CD8-positive, alpha-beta memory T cell (primary cell): ENCODE measurements at regions not wholly inside any gene's neighbourhood (a gene's known extent, or its start where the extent isn't known, plus 50 kb on each side); places are given as distances from the start of the nearest gene placed in this dataset.

ENCODE experiments used
- CTCF ChIA-PET: fragments of 350-600 bp; sonication (Branson Sonifier 250); formaldehyde crosslinking; loops from one replicate; lab custom pipeline; 2021; ENCODE audit warnings: antibody characterized with exemption; lab: Charles Lee
- POLR2A ChIA-PET: fragments of 350-600 bp; sonication (Branson Sonifier 250); formaldehyde crosslinking; loops from one replicate; lab custom pipeline; 2021; ENCODE audit warnings: antibody characterized with exemption; lab: Charles Lee
- DNase-seq, 5 donors: peaks; one replicate each; pipeline versions ENCODE4 v3.0.0 to v3.0.0-alpha.2; 2020 to 2022; ENCODE audit warnings: mixed read lengths in 1 of 5
- H3K27ac ChIP-seq: one replicate; pipeline ENCODE4 v1.7.0; 2013; ENCODE audit warnings: low read depth, mild to moderate bottlenecking, low read length, moderate library complexity
- H3K27me3 ChIP-seq: 2 replicates; pipeline ENCODE4 v1.7.0; 2013; ENCODE audit warnings: low read length, mild to moderate bottlenecking; ENCODE audit not compliant: insufficient read depth, poor library complexity, severe bottlenecking
- H3K36me3 ChIP-seq: 2 replicates; pipeline ENCODE4 v1.7.0; 2013; ENCODE audit warnings: mild to moderate bottlenecking, low read length, moderate library complexity; ENCODE audit not compliant: insufficient read depth
- H3K4me1 ChIP-seq: 2 replicates; pipeline ENCODE4 v1.7.0; 2013; ENCODE audit warnings: mild to moderate bottlenecking, low read length, moderate library complexity; ENCODE audit not compliant: insufficient read depth
- H3K4me3 ChIP-seq: 2 replicates; pipeline ENCODE4 v1.7.0; 2013; ENCODE audit warnings: mild to moderate bottlenecking, low read length
- H3K9me3 ChIP-seq: 2 replicates; pipeline ENCODE4 v1.7.0; 2013; ENCODE audit warnings: mild to moderate bottlenecking, low read length
- H3K27ac Mint-ChIP-seq, 8 donors: one replicate each; pipeline ENCODE4 v1.8.0; 2020 to 2021; ENCODE audit warnings: mixed read lengths in 8 of 8, mild to moderate bottlenecking in 6 of 8, inconsistent platforms in 3 of 8, moderate library complexity in 3 of 8
- H3K27me3 Mint-ChIP-seq, 2 donors: one replicate each; pipeline ENCODE4 v1.8.0; 2020 to 2021; ENCODE audit warnings: mixed read lengths in 2 of 2, mild to moderate bottlenecking in 1 of 2, moderate library complexity in 1 of 2
- H3K36me3 Mint-ChIP-seq, 3 donors: one replicate each; pipeline ENCODE4 v1.8.0; 2020 to 2021; ENCODE audit warnings: mixed read lengths in 3 of 3, inconsistent platforms in 1 of 3, mild to moderate bottlenecking in 1 of 3
- H3K4me1 Mint-ChIP-seq, 3 donors: one replicate each; pipeline ENCODE4 v1.8.0; 2020 to 2021; ENCODE audit warnings: mixed read lengths in 3 of 3, inconsistent platforms in 1 of 3, mild to moderate bottlenecking in 1 of 3
- H3K4me3 Mint-ChIP-seq, 7 donors: one replicate each; pipeline ENCODE4 v1.8.0; 2020 to 2021; ENCODE audit warnings: mixed read lengths in 7 of 7, mild to moderate bottlenecking in 6 of 7, moderate library complexity in 4 of 7, inconsistent platforms in 2 of 7
- H3K9me3 Mint-ChIP-seq, 5 donors: one replicate each; pipeline ENCODE4 v1.8.0; 2020 to 2022; ENCODE audit warnings: mixed read lengths in 5 of 5, mild to moderate bottlenecking in 3 of 5, moderate library complexity in 2 of 5, inconsistent platforms in 1 of 5

- CTCF ChIA-PET, result no interaction called here
- Histone ChIP-seq H3K4me3 (no peak overlapping the region), H3K27ac (no peak overlapping the region), H3K9me3 (no peaks in the 10 kb centered on the region), H3K27me3 (no peaks in the 10 kb centered on the region), H3K36me3 (no peaks in the 10 kb centered on the region), H3K4me1 (no peaks in the 10 kb centered on the region)
- POLR2A ChIA-PET, result no interaction called here
- H3K36me3 Mint-ChIP-seq, result no peaks in the 10 kb centered on the region
- no peak for DNase-seq
- no peak overlapping the region for H3K27ac Mint-ChIP-seq
- H3K4me3 Mint-ChIP-seq, result peak overlapping the region in 3 of 7 donors; percentile 2 to 37 (median 4)
- no peaks in the 10 kb centered on the region for H3K9me3 Mint-ChIP-seq
- H3K27me3 Mint-ChIP-seq, result peaks cover 6% of the 10 kb centered on the region in 2 donors
- peaks cover 11 to 38% (median 26%) of the 10 kb centered on the region in 3 donors for H3K4me1 Mint-ChIP-seq
Measured at GRCh38 chr9:1875251-1875851, 139.8 kb upstream of the SMARCA2 start.

- POLR2A ChIA-PET, result no interaction called here
- CTCF ChIA-PET, result no interaction called here
- H3K4me1 ChIP-seq, result no peaks in the 10 kb centered on the region
- no peaks in the 10 kb centered on the region for H3K27me3 ChIP-seq
- H3K4me3 ChIP-seq, result no peak overlapping the region
- Mint-ChIP-seq H3K36me3 (no peaks in the 10 kb centered on the region), H3K27ac (no peak overlapping the region), H3K9me3 (no peaks in the 10 kb centered on the region), H3K27me3 (peaks cover 6% of the 10 kb centered on the region in 2 donors), H3K4me3 (peak overlapping the region in 2 of 7 donors; percentile 2 to 4), H3K4me1 (peaks cover 11 to 36% (median 24%) of the 10 kb centered on the region in 3 donors)
- H3K27ac ChIP-seq, result no peak overlapping the region
- no peak for DNase-seq
- no peaks in the 10 kb centered on the region for H3K36me3 ChIP-seq
- no peaks in the 10 kb centered on the region for H3K9me3 ChIP-seq
Measured at GRCh38 chr9:1875921-1876448, 139.2 kb upstream of the SMARCA2 start.

- no peak for DNase-seq
- ChIA-PET CTCF (no interaction called here), POLR2A (no interaction called here)
- H3K9me3 Mint-ChIP-seq, result no peaks in the 10 kb centered on the region
- H3K27ac Mint-ChIP-seq, result no peak overlapping the region
- peaks cover 6% of the 10 kb centered on the region in 2 donors for H3K27me3 Mint-ChIP-seq
- Histone ChIP-seq H3K27me3 (no peaks in the 10 kb centered on the region), H3K4me3 (no peak overlapping the region), H3K36me3 (no peaks in the 10 kb centered on the region), H3K9me3 (no peaks in the 10 kb centered on the region), H3K4me1 (no peaks in the 10 kb centered on the region), H3K27ac (no peak overlapping the region)
- H3K36me3 Mint-ChIP-seq, result no peaks in the 10 kb centered on the region
- no peak overlapping the region for H3K4me3 Mint-ChIP-seq
- H3K4me1 Mint-ChIP-seq, result peaks cover 10 to 29% (median 17%) of the 10 kb centered on the region in 3 donors
Measured at GRCh38 chr9:1876891-1877496, 138.2 kb upstream of the SMARCA2 start.

- H3K4me3 Mint-ChIP-seq, result no peak overlapping the region
- H3K27me3 Mint-ChIP-seq, result peaks cover 6% of the 10 kb centered on the region in 2 donors
- no peaks in the 10 kb centered on the region for H3K9me3 Mint-ChIP-seq
- DNase-seq, result no peak
- no peak overlapping the region for H3K4me3 ChIP-seq
- H3K9me3 ChIP-seq, result no peaks in the 10 kb centered on the region
- CTCF ChIA-PET, result no interaction called here
- H3K36me3 Mint-ChIP-seq, result no peaks in the 10 kb centered on the region
- peaks cover 10 to 22% (median 17%) of the 10 kb centered on the region in 3 donors for H3K4me1 Mint-ChIP-seq
- H3K36me3 ChIP-seq, result no peaks in the 10 kb centered on the region
- no peak overlapping the region for H3K27ac Mint-ChIP-seq
- H3K4me1 ChIP-seq, result no peaks in the 10 kb centered on the region
- H3K27me3 ChIP-seq, result no peaks in the 10 kb centered on the region
- POLR2A ChIA-PET, result no interaction called here
- no peak overlapping the region for H3K27ac ChIP-seq
Measured at GRCh38 chr9:1877951-1878350, 137.2 kb upstream of the SMARCA2 start.

GRCh38 chr9:1878811-1879210 lies 136.3 kb upstream of the SMARCA2 start:
- Histone ChIP-seq H3K9me3 (no peaks in the 10 kb centered on the region), H3K27me3 (no peaks in the 10 kb centered on the region), H3K36me3 (no peaks in the 10 kb centered on the region), H3K4me1 (no peaks in the 10 kb centered on the region), H3K27ac (no peak overlapping the region), H3K4me3 (no peak overlapping the region)
- no peak for DNase-seq
- Mint-ChIP-seq H3K36me3 (no peaks in the 10 kb centered on the region), H3K9me3 (no peaks in the 10 kb centered on the region), H3K27ac (no peak overlapping the region), H3K27me3 (peaks cover 6% of the 10 kb centered on the region in 2 donors), H3K4me3 (no peak overlapping the region), H3K4me1 (peaks cover 10 to 22% (median 17%) of the 10 kb centered on the region in 3 donors)
- CTCF ChIA-PET, result no interaction called here
- POLR2A ChIA-PET, result no interaction called here

GRCh38 chr9:1879501-1879900 lies 135.6 kb upstream of the SMARCA2 start:
- H3K36me3 ChIP-seq, result no peaks in the 10 kb centered on the region
- peaks cover 5 to 6% of the 10 kb centered on the region in 2 donors for H3K27me3 Mint-ChIP-seq
- H3K4me3 Mint-ChIP-seq, result no peak overlapping the region
- no peaks in the 10 kb centered on the region for H3K9me3 Mint-ChIP-seq
- no peak overlapping the region for H3K27ac Mint-ChIP-seq
- no peaks in the 10 kb centered on the region for H3K27me3 ChIP-seq
- H3K4me1 Mint-ChIP-seq, result peaks cover 10 to 22% (median 17%) of the 10 kb centered on the region in 3 donors
- H3K4me3 ChIP-seq, result no peak overlapping the region
- ChIA-PET POLR2A (no interaction called here), CTCF (no interaction called here)
- no peak for DNase-seq
- no peaks in the 10 kb centered on the region for H3K36me3 Mint-ChIP-seq
- no peaks in the 10 kb centered on the region for H3K4me1 ChIP-seq
- H3K27ac ChIP-seq, result no peak overlapping the region
- H3K9me3 ChIP-seq, result no peaks in the 10 kb centered on the region

GRCh38 chr9:1880038-1880565 lies 135.0 kb upstream of the SMARCA2 start:
- H3K27me3 ChIP-seq, result no peaks in the 10 kb centered on the region
- CTCF ChIA-PET, result no interaction called here
- H3K27me3 Mint-ChIP-seq, result peaks cover 5 to 6% of the 10 kb centered on the region in 2 donors
- no peaks in the 10 kb centered on the region for H3K36me3 ChIP-seq
- no peak overlapping the region for H3K4me3 Mint-ChIP-seq
- H3K9me3 ChIP-seq, result no peaks in the 10 kb centered on the region
- H3K4me1 ChIP-seq, result no peaks in the 10 kb centered on the region
- H3K9me3 Mint-ChIP-seq, result no peaks in the 10 kb centered on the region
- H3K27ac ChIP-seq, result no peak overlapping the region
- H3K4me3 ChIP-seq, result no peak overlapping the region
- POLR2A ChIA-PET, result no interaction called here
- no peaks in the 10 kb centered on the region for H3K36me3 Mint-ChIP-seq
- no peak for DNase-seq
- peaks cover 10 to 22% (median 16%) of the 10 kb centered on the region in 3 donors for H3K4me1 Mint-ChIP-seq
- H3K27ac Mint-ChIP-seq, result no peak overlapping the region

GRCh38 chr9:1881708-1882295 lies 133.3 kb upstream of the SMARCA2 start:
- Histone ChIP-seq H3K4me3 (no peak overlapping the region), H3K36me3 (no peaks in the 10 kb centered on the region), H3K27me3 (no peaks in the 10 kb centered on the region), H3K4me1 (no peaks in the 10 kb centered on the region), H3K9me3 (no peaks in the 10 kb centered on the region), H3K27ac (no peak overlapping the region)
- Mint-ChIP-seq H3K36me3 (no peaks in the 10 kb centered on the region), H3K27ac (no peak overlapping the region), H3K9me3 (no peaks in the 10 kb centered on the region), H3K4me1 (peaks cover 0 to 5% (median 0%) of the 10 kb centered on the region in 3 donors), H3K27me3 (peaks cover 5 to 6% of the 10 kb centered on the region in 2 donors), H3K4me3 (no peak overlapping the region)
- DNase-seq, result no peak
- ChIA-PET CTCF (no interaction called here), POLR2A (no interaction called here)
